ENCODE measurements at regions not wholly inside any gene's neighbourhood (a gene's known extent, or its start where the extent isn't known, plus 50 kb on each side); places are given as distances from the start of the nearest gene placed in this dataset.

DNA sequence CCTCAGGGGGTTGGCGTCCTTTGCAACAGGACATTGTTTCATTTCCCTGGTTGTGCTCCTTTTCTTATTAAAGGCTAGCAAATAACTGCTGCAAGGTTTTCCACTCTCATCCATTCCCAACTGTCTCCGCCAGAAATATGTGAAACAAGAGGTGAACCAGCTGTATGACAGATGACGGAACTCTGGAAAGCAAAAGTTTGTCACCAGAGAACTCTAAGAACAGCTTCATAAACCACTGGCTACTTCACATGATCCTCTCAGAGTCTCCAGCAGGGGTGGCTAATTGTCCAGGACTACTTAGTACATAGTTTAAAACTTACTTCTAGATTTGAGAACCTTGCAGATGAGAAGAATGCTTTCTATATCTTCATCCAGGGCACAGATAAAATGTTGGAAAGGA is 195.9 kb upstream of the RAD23B start:
- Histone ChIP-seq H3K36me3 (ENCODE audit: control insufficient read depth in 2 of 2, insufficient read depth in 2 of 2, low read length in 1 of 2) (no peaks in the 10 kb centered on the region), H3K27ac (ENCODE audit: low read depth in 1 of 2, low read length in 1 of 2) (no peak overlapping the region), H3K4me1 (ENCODE audit: control insufficient read depth in 2 of 2, insufficient read depth in 2 of 2, low read length in 2 of 2) (no peaks in the 10 kb centered on the region), H3K27me3 (ENCODE audit: control insufficient read depth in 2 of 2, insufficient read depth in 1 of 2, low read length in 1 of 2) (no peaks in the 10 kb centered on the region), H3K4me3 (ENCODE audit: low read length in 2 of 2) (no peak overlapping the region), H3K9me3 (ENCODE audit: control insufficient read depth in 2 of 2, insufficient read depth in 1 of 2, low read length in 1 of 2) (no peaks in the 10 kb centered on the region)
- no peak for DNase-seq (ENCODE audit: low read depth in 6 of 9, low spot score in 9 of 9)
- WGBS = 97% methylated on average over 3 of the region's 3 CpGs

DNA sequence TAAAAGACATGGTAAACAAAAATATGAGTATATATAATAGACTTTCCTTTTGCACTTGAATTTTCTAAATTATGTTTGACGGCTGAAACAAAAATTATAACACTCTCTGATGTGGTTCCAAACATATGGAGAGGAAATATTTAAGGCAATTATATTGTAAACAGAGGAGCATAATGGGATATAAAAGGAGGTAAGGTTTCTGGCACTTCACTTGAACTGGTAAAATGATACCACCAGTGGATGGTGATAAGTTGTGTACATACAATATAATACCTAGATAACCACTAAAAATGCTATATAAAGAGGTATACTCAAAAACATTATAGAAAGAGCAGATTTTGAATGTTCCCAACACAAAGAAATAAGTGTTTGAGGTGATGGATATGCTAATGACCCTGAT is 192.9 kb upstream of the RAD23B start:
- H3K4me3 ChIP-seq (ENCODE audit: low read length in 2 of 2) = no peak overlapping the region
- H3K4me1 ChIP-seq (ENCODE audit: control insufficient read depth in 2 of 2, insufficient read depth in 2 of 2, low read length in 2 of 2) = no peaks in the 10 kb centered on the region
- H3K36me3 ChIP-seq (ENCODE audit: control insufficient read depth in 2 of 2, insufficient read depth in 2 of 2, low read length in 1 of 2) = no peaks in the 10 kb centered on the region
- 95% methylated on average over 1 of the region's 1 CpG for WGBS
- DNase-seq (ENCODE audit: low read depth in 6 of 9, low spot score in 9 of 9) = no peak
- H3K27me3 ChIP-seq (ENCODE audit: control insufficient read depth in 2 of 2, insufficient read depth in 1 of 2, low read length in 1 of 2) = no peaks in the 10 kb centered on the region
- no peak overlapping the region for H3K27ac ChIP-seq (ENCODE audit: low read depth in 1 of 2, low read length in 1 of 2)
- H3K9me3 ChIP-seq (ENCODE audit: control insufficient read depth in 2 of 2, insufficient read depth in 1 of 2, low read length in 1 of 2) = no peaks in the 10 kb centered on the region

DNA sequence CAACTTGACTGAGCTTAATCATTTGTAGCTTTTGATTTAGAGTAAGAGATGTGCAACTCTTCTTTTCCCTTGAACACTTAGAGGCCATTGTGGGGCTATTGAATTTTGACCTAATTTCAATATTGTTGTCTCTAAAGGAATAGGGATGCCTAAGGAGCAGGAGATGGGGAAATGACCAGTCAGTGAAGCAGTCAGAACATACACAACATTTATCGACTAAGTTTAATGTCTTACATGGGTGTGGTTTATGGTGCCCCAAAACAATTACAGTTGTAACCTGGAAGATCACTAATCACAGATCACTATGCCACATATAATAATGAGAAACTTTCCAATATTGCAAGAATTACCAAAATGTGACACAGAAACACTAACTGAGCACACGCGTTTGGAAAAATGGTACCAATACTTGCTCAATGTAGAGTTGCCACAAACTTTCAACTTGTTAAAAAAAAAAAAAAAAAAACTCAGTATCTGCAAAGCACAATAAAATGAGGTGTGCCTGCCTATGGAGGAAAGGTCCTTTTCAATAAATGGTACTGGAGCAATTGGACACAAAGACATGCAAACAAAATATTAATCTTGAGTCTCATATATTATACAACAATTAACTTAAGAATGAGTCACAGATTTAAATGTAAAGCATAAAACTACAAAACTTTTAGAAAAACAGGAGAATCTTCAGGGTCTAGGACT is 189.6 kb upstream of the RAD23B start:
- Histone ChIP-seq H3K4me1 (ENCODE audit: control insufficient read depth in 2 of 2, insufficient read depth in 2 of 2, low read length in 2 of 2) (no peaks in the 10 kb centered on the region), H3K4me3 (ENCODE audit: low read length in 2 of 2) (no peak overlapping the region), H3K27ac (ENCODE audit: low read depth in 1 of 2, low read length in 1 of 2) (no peak overlapping the region), H3K9me3 (ENCODE audit: control insufficient read depth in 2 of 2, insufficient read depth in 1 of 2, low read length in 1 of 2) (no peaks in the 10 kb centered on the region), H3K27me3 (ENCODE audit: control insufficient read depth in 2 of 2, insufficient read depth in 1 of 2, low read length in 1 of 2) (no peaks in the 10 kb centered on the region), H3K36me3 (ENCODE audit: control insufficient read depth in 2 of 2, insufficient read depth in 2 of 2, low read length in 1 of 2) (no peaks in the 10 kb centered on the region)
- 98% methylated on average over 3 of the region's 3 CpGs for WGBS
- no peak for DNase-seq (ENCODE audit: low read depth in 6 of 9, low spot score in 9 of 9)

DNA sequence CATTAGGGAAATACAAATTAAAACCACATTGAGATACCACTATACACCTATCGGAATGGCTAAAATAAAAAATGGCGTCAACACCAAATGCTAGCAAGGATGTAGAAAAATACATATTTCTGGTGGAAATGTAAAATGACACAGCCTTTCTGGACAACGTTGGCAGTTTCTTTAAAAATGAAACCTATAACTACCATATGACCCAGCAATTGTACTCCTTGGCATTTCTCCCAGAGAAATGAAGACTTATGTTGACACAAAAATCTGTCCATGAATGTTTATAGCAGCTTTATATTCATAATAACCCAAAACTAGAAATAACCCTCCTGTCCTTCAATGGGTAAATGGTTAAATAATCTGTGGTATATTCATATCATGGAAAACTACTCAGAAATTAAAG is 188.7 kb upstream of the RAD23B start:
- no peaks in the 10 kb centered on the region for H3K4me1 ChIP-seq (ENCODE audit: control insufficient read depth in 2 of 2, insufficient read depth in 2 of 2, low read length in 2 of 2)
- 96% methylated on average over 3 of the region's 3 CpGs for WGBS
- no peaks in the 10 kb centered on the region for H3K9me3 ChIP-seq (ENCODE audit: control insufficient read depth in 2 of 2, insufficient read depth in 1 of 2, low read length in 1 of 2)
- H3K36me3 ChIP-seq (ENCODE audit: control insufficient read depth in 2 of 2, insufficient read depth in 2 of 2, low read length in 1 of 2) = no peaks in the 10 kb centered on the region
- no peak for DNase-seq (ENCODE audit: low read depth in 6 of 9, low spot score in 9 of 9)
- no peak overlapping the region for H3K4me3 ChIP-seq (ENCODE audit: low read length in 2 of 2)
- H3K27me3 ChIP-seq (ENCODE audit: control insufficient read depth in 2 of 2, insufficient read depth in 1 of 2, low read length in 1 of 2) = no peaks in the 10 kb centered on the region
- no peak overlapping the region for H3K27ac ChIP-seq (ENCODE audit: low read depth in 1 of 2, low read length in 1 of 2)

DNA sequence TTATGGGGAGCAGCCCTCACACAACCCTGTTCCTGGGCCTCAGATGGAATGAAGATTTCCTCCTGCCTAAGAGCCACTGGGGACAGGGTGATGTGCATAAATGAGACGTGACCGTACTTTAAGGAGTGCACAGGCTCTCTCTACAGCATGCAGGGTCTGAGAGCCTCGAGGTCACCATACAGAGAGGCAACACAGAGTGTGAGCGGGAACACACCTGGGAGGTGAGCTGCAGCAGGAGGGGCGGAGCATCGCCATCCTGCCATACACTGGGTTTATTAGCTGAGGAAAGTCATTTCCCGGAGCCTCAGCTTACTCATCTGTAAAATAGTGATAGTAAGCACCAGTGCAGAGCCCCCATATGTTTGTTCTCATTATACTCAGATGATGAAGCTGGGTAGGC is 182.5 kb upstream of the RAD23B start:
- H3K4me3 ChIP-seq (ENCODE audit: low read length in 2 of 2) = no peak overlapping the region
- no peaks in the 10 kb centered on the region for H3K4me1 ChIP-seq (ENCODE audit: control insufficient read depth in 2 of 2, insufficient read depth in 2 of 2, low read length in 2 of 2)
- no peak overlapping the region for H3K27ac ChIP-seq (ENCODE audit: low read depth in 1 of 2, low read length in 1 of 2)
- DNase-seq (ENCODE audit: low read depth in 6 of 9, low spot score in 9 of 9) = no peak
- no peaks in the 10 kb centered on the region for H3K36me3 ChIP-seq (ENCODE audit: control insufficient read depth in 2 of 2, insufficient read depth in 2 of 2, low read length in 1 of 2)
- no peaks in the 10 kb centered on the region for H3K27me3 ChIP-seq (ENCODE audit: control insufficient read depth in 2 of 2, insufficient read depth in 1 of 2, low read length in 1 of 2)
- WGBS = 96% methylated on average over 7 of the region's 7 CpGs
- no peaks in the 10 kb centered on the region for H3K9me3 ChIP-seq (ENCODE audit: control insufficient read depth in 2 of 2, insufficient read depth in 1 of 2, low read length in 1 of 2)

DNA sequence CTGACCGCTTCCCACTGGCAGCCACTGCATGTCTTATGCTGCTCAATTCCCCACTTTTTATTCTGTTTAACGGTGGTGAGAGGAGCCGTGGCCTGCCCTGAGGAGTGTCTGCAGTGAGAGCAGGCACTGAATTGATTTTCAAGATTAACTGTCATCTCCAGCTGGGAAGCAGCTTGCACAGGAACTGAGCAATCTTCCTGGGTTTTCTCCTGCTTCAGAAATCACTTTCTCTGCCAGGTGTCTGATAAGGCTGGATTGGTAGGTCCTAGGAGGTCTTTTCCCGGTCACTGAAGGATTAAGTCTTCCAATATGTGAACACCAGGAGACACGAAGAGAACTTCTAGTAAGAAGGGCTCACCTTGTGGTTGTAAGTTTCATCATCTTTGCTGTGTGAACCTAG is 181.1 kb upstream of the RAD23B start:
- H3K4me1 ChIP-seq (ENCODE audit: control insufficient read depth in 2 of 2, insufficient read depth in 2 of 2, low read length in 2 of 2) = no peaks in the 10 kb centered on the region
- H3K27ac ChIP-seq (ENCODE audit: low read depth in 1 of 2, low read length in 1 of 2) = no peak overlapping the region
- WGBS = 93% methylated on average over 5 of the region's 5 CpGs
- no peak overlapping the region for H3K4me3 ChIP-seq (ENCODE audit: low read length in 2 of 2)
- H3K9me3 ChIP-seq (ENCODE audit: control insufficient read depth in 2 of 2, insufficient read depth in 1 of 2, low read length in 1 of 2) = no peaks in the 10 kb centered on the region
- no peaks in the 10 kb centered on the region for H3K27me3 ChIP-seq (ENCODE audit: control insufficient read depth in 2 of 2, insufficient read depth in 1 of 2, low read length in 1 of 2)
- H3K36me3 ChIP-seq (ENCODE audit: control insufficient read depth in 2 of 2, insufficient read depth in 2 of 2, low read length in 1 of 2) = no peaks in the 10 kb centered on the region
- DNase-seq (ENCODE audit: low read depth in 6 of 9, low spot score in 9 of 9) = no peak

DNA sequence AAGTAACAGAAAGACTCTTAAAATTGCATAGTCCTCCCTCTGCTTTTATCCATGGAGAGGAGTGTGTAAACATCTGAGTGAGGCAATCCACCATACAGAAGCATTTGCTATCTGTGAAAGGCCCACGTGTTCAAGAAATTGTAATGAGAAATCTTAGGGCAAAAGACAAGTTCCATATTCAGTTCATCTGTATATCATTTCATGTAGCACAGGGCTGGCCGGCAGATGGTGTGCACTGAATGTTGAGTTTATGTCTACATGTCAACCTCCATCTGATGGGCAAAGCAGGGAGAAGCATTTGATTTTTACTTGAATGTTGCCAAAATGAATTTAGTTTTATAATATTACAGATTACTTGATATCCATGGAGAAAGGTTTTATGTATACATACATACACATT is 179.5 kb upstream of the RAD23B start:
- Histone ChIP-seq H3K4me1 (ENCODE audit: control insufficient read depth in 2 of 2, insufficient read depth in 2 of 2, low read length in 2 of 2) (no peaks in the 10 kb centered on the region), H3K36me3 (ENCODE audit: control insufficient read depth in 2 of 2, insufficient read depth in 2 of 2, low read length in 1 of 2) (no peaks in the 10 kb centered on the region), H3K27ac (ENCODE audit: low read depth in 1 of 2, low read length in 1 of 2) (no peak overlapping the region), H3K27me3 (ENCODE audit: control insufficient read depth in 2 of 2, insufficient read depth in 1 of 2, low read length in 1 of 2) (no peaks in the 10 kb centered on the region), H3K9me3 (ENCODE audit: control insufficient read depth in 2 of 2, insufficient read depth in 1 of 2, low read length in 1 of 2) (no peaks in the 10 kb centered on the region), H3K4me3 (ENCODE audit: low read length in 2 of 2) (no peak overlapping the region)
- 96% methylated on average over 2 of the region's 2 CpGs for WGBS
- no peak for DNase-seq (ENCODE audit: low read depth in 6 of 9, low spot score in 9 of 9)

DNA sequence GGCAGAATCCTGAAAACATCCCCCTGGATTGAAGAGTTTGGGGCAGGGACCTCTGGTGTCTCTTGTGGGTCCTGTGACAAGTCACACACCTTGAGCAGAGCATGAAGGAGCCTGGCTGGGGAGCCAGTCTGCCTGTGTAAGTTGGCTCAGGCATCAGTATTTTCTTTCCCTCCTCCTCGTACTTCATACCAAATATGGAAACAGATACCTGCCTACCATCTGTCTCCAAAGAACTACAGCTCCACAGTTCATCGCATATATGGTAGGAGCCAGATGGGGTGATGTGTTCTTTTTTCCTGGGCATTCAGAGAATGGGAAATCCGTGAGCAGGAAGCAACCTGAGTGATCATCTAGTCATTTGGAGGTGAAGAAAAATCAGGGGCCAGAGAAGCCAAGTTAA is 177.3 kb upstream of the RAD23B start:
- Histone ChIP-seq H3K27me3 (ENCODE audit: control insufficient read depth in 2 of 2, insufficient read depth in 1 of 2, low read length in 1 of 2) (no peaks in the 10 kb centered on the region), H3K27ac (ENCODE audit: low read depth in 1 of 2, low read length in 1 of 2) (no peak overlapping the region), H3K4me3 (ENCODE audit: low read length in 2 of 2) (no peak overlapping the region), H3K36me3 (ENCODE audit: control insufficient read depth in 2 of 2, insufficient read depth in 2 of 2, low read length in 1 of 2) (no peaks in the 10 kb centered on the region), H3K9me3 (ENCODE audit: control insufficient read depth in 2 of 2, insufficient read depth in 1 of 2, low read length in 1 of 2) (no peaks in the 10 kb centered on the region), H3K4me1 (ENCODE audit: control insufficient read depth in 2 of 2, insufficient read depth in 2 of 2, low read length in 2 of 2) (no peaks in the 10 kb centered on the region)
- WGBS = 88% methylated on average over 3 of the region's 3 CpGs
- DNase-seq (ENCODE audit: low read depth in 6 of 9, low spot score in 9 of 9) = no peak

DNA sequence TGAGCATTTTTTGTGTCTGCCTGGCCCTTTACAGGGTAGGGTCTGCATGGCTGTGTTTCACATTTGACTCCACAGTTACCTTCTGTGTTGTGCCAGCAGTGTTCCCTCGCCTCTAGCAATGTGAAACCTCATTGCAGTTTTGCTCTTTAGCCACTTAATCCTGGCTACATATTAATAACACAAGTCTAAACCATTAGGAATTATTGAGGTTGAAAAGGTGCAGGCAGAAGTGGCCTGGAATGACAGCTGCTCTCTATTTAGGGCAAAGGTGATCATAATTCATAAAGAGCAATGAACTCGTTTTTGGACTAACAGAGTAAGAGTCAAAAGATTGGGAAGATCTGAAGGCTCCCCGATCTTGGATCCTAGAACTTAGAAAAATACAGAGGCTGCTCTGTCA is 176.7 kb upstream of the RAD23B start:
- Histone ChIP-seq H3K4me3 (ENCODE audit: low read length in 2 of 2) (no peak overlapping the region), H3K4me1 (ENCODE audit: control insufficient read depth in 2 of 2, insufficient read depth in 2 of 2, low read length in 2 of 2) (no peaks in the 10 kb centered on the region), H3K9me3 (ENCODE audit: control insufficient read depth in 2 of 2, insufficient read depth in 1 of 2, low read length in 1 of 2) (no peaks in the 10 kb centered on the region), H3K36me3 (ENCODE audit: control insufficient read depth in 2 of 2, insufficient read depth in 2 of 2, low read length in 1 of 2) (no peaks in the 10 kb centered on the region), H3K27ac (ENCODE audit: low read depth in 1 of 2, low read length in 1 of 2) (no peak overlapping the region), H3K27me3 (ENCODE audit: control insufficient read depth in 2 of 2, insufficient read depth in 1 of 2, low read length in 1 of 2) (no peaks in the 10 kb centered on the region)
- DNase-seq (ENCODE audit: low read depth in 6 of 9, low spot score in 9 of 9) = no peak
- WGBS = 93% methylated on average over 3 of the region's 3 CpGs
